ENCODE measurements at regions not wholly inside any gene's neighbourhood (a gene's known extent, or its start where the extent isn't known, plus 50 kb on each side); places are given as distances from the start of the nearest gene placed in this dataset.

DNA sequence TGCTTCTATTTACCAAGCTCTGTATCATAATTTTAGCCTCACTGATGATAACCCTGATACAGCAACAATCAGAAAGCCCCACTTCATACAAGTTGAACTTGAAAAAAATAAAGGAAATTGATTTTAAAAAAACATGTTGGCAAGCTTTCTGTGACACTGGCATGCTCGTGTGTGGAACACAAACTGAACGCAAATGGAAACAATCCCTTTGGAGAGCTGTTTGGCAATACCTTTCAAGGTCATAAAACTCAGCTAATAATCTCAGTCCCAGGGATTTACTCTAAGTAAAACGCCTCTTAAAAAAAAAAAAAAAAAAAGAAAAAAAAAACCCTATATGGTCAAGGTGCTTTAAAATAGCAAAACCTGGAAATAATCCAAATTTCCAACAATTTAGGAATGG is 166.7 kb upstream of the BCL6 start:
- TF ChIP-seq ZNF274 (IDR thresholded peaks at IDR 0.05; ENCODE audit: low read depth, low read length): no peak
- TF ChIP-seq SUZ12 (IDR thresholded peaks at IDR 0.05; ENCODE audit: extremely low read depth, insufficient read depth, insufficient read length): no peak
- no peak for TF ChIP-seq YY1 (IDR thresholded peaks at IDR 0.05; ENCODE audit: insufficient read depth, insufficient read length)
